Thyroid gland (tissue), 4 donors: ENCODE measurements at regions not wholly inside any gene's neighbourhood (a gene's known extent, or its start where the extent isn't known, plus 50 kb on each side); places are given as distances from the start of the nearest gene placed in this dataset.
A peak's percentile ranks its signal among the peaks of the same experiment; 100 is the strongest.

Experiments used
- DNase-seq, 2 donors: peaks; one replicate each; pipeline ENCODE4 v3.0.0-alpha.2; 2019
- H3K27ac ChIP-seq, 3 donors: fragments of 200-600 bp; sonication (generic); 1 replicate in 2 of 3; 2 replicates in 1 of 3; pipeline ENCODE4 v1.5.1; 2016 to 2019; ENCODE audit warnings: mild to moderate bottlenecking in 1 of 3, moderate library complexity in 1 of 3
- H3K27me3 ChIP-seq: fragments of 200-600 bp; sonication (generic); one replicate; pipeline ENCODE4 v1.5.1; 2019
- H3K36me3 ChIP-seq, 2 donors: fragments of 200-600 bp; sonication (generic); one replicate each; pipeline ENCODE4 v1.5.1; 2016 to 2019
- H3K4me1 ChIP-seq, 2 donors: fragments of 200-600 bp; sonication (generic); one replicate each; pipeline ENCODE4 v1.5.1; 2017 to 2019
- H3K4me3 ChIP-seq, 3 donors: fragments of 200-600 bp; sonication (generic); replicated peaks in 1 of 3; 1 replicate in 2 of 3; 2 replicates in 1 of 3; pipeline ENCODE4 v1.5.1; 2016; ENCODE audit warnings: mild to moderate bottlenecking in 1 of 3
- H3K9me3 ChIP-seq: fragments of 200-600 bp; sonication (generic); one replicate; pipeline ENCODE4 v1.5.1; 2017
- CTCF ChIP-seq, 6 experiments: fragments of 200-600 bp in 3 of 6; fragments of 450-650 bp in 3 of 6; sonication (generic) in 3 of 6; IDR thresholded peaks; one replicate each; pipeline ENCODE4 v1.5.1; 2016 to 2019; ENCODE audit warnings: antibody characterized with exemption in 6 of 6, mild to moderate bottlenecking in 2 of 6, inconsistent platforms in 1 of 6, moderate library complexity in 1 of 6
- POLR2A ChIP-seq, 2 donors: fragments of 450-650 bp; IDR thresholded peaks; one replicate each; pipeline ENCODE4 v1.6.1; 2017; ENCODE audit warnings: antibody characterized with exemption in 2 of 2, mild to moderate bottlenecking in 2 of 2, moderate library complexity in 1 of 2
- WGBS, 2 donors: methylation state at CpG; one replicate each; pipeline ENCODE4 v1.1.5; 2017; 5-methylcytosine and 5-hydroxymethylcytosine counted together
- intact Hi-C: fragments of 100-400 bp; cut with DNase I; formaldehyde crosslinking; loops from one replicate; pipeline ENCODE4 v1.15.1; 2023

- peak; percentile 27 to 38 for DNase-seq
- Histone ChIP-seq H3K27me3 (no peaks in the 10 kb centered on the region), H3K4me1 (peaks cover 0 to 3% of the 10 kb centered on the region in 2 donors), H3K4me3 (no peak overlapping the region), H3K27ac (no peak overlapping the region), H3K9me3 (no peaks in the 10 kb centered on the region), H3K36me3 (no peaks in the 10 kb centered on the region)
- 94 to 100% methylated on average over 1 of the region's 1 CpG for WGBS, 2 donors
- no peak for TF ChIP-seq POLR2A (IDR thresholded peaks at IDR 0.05)
- no peak for TF ChIP-seq CTCF (IDR thresholded peaks at IDR 0.05)
- intact Hi-C loops, result no loop called here
These were observed 79.6 kb downstream of the NFKBIZ start for GRCh38 chr3:101928890-101929289.

- no peaks in the 10 kb centered on the region for H3K9me3 ChIP-seq
- intact Hi-C loops, result no loop called here
- H3K4me1 ChIP-seq, result peaks cover 0 to 3% of the 10 kb centered on the region in 2 donors
- no peak overlapping the region for H3K4me3 ChIP-seq
- no peaks in the 10 kb centered on the region for H3K36me3 ChIP-seq
- DNase-seq, result no peak
- H3K27me3 ChIP-seq, result no peaks in the 10 kb centered on the region
- H3K27ac ChIP-seq, result no peak overlapping the region
- WGBS, 2 donors, result 87 to 93% methylated on average over 1 of the region's 1 CpG
- TF ChIP-seq POLR2A (IDR thresholded peaks at IDR 0.05), result no peak
- no peak for TF ChIP-seq CTCF (IDR thresholded peaks at IDR 0.05)
These were observed 81.8 kb downstream of the NFKBIZ start for GRCh38 chr3:101931081-101931480.

- H3K27me3 ChIP-seq, result no peaks in the 10 kb centered on the region
- 86 to 90% methylated on average over 6 of the region's 6 CpGs for whole genome bisulfite sequencing, 2 donors
- no peaks in the 10 kb centered on the region for H3K36me3 ChIP-seq
- no peaks in the 10 kb centered on the region for H3K9me3 ChIP-seq
- no peak for DNase-seq
- TF ChIP-seq POLR2A (IDR thresholded peaks at IDR 0.05), result no peak
- TF ChIP-seq CTCF (IDR thresholded peaks at IDR 0.05), result no peak
- intact Hi-C loops, result no loop called here
- no peak overlapping the region for H3K27ac ChIP-seq
- H3K4me1 ChIP-seq, result no peaks in the 10 kb centered on the region
- H3K4me3 ChIP-seq, result no peak overlapping the region
These were observed 83.2 kb downstream of the NFKBIZ start for GRCh38 chr3:101932326-101933068.

GRCh38 chr3:101936419-101937356, 87.4 kb downstream of the NFKBIZ start:
- Histone ChIP-seq H3K4me1 (peaks cover 2 to 7% of the 10 kb centered on the region in 2 donors), H3K36me3 (no peaks in the 10 kb centered on the region), H3K9me3 (no peaks in the 10 kb centered on the region), H3K27me3 (no peaks in the 10 kb centered on the region), H3K4me3 (no peak overlapping the region), H3K27ac (no peak overlapping the region)
- TF ChIP-seq POLR2A (IDR thresholded peaks at IDR 0.05) (no peak), CTCF (IDR thresholded peaks at IDR 0.05) (no peak)
- WGBS, 2 donors, result 88 to 95% methylated on average over 10 of the region's 10 CpGs
- no peak for DNase-seq
- intact Hi-C loops, result no loop called here
